SU-DHL-6 (cell line): ENCODE measurements at regions not wholly inside any gene's neighbourhood (a gene's known extent, or its start where the extent isn't known, plus 50 kb on each side); places are given as distances from the start of the nearest gene placed in this dataset.

ENCODE experiments used
- H2AFZ ChIP-seq: fragments of 200-600 bp; sonication (generic); 2 replicates; pipeline ENCODE4 v1.6.1; 2014; ENCODE audit warnings: low read depth, mild to moderate bottlenecking, moderate library complexity, mixed read lengths, antibody characterized with exemption, low read length; ENCODE audit not compliant: severe bottlenecking
- H3F3A ChIP-seq: fragments of 200-600 bp; shearing (Covaris generic); 2 replicates; pipeline ENCODE4 v1.6.0; 2016; ENCODE audit warnings: antibody characterized with exemption, mild to moderate bottlenecking; ENCODE audit not compliant: insufficient read depth
- H3K27ac ChIP-seq: fragments of 200-600 bp; sonication (generic); 2 replicates; pipeline ENCODE4 v1.5.1; 2016; ENCODE audit warnings: low read depth, mild to moderate bottlenecking, low read length, moderate library complexity, mixed read lengths
- H3K27me3 ChIP-seq: fragments of 200-600 bp; sonication (generic), shearing (Covaris generic); 2 replicates; pipeline ENCODE4 v1.6.0; 2014; ENCODE audit warnings: mild to moderate bottlenecking, low read length
- H3K36me3 ChIP-seq: fragments of 200-600 bp; sonication (generic); 2 replicates; pipeline ENCODE4 v1.6.1; 2014; ENCODE audit warnings: mild to moderate bottlenecking, low read length, mixed read lengths
- H3K4me2 ChIP-seq: fragments of 300-600, 200-600 bp; shearing (Covaris generic), sonication (generic); 2 replicates; pipeline ENCODE4 v1.6.0; 2014; ENCODE audit warnings: low read length, low read depth, mild to moderate bottlenecking; ENCODE audit not compliant: poor library complexity, severe bottlenecking
- H3K4me3 ChIP-seq: fragments of 200-600 bp; sonication (generic); 2 replicates; pipeline ENCODE4 v1.5.1; 2014; ENCODE audit warnings: antibody characterized with exemption, low read length, mild to moderate bottlenecking, mixed read lengths; ENCODE audit not compliant: insufficient read depth, poor library complexity, severe bottlenecking
- H3K79me2 ChIP-seq: fragments of 200-600 bp; sonication (generic); 2 replicates; pipeline ENCODE4 v1.6.1; 2014; ENCODE audit warnings: mild to moderate bottlenecking, low read length, moderate library complexity; ENCODE audit not compliant: insufficient read depth
- H3K9ac ChIP-seq: fragments of 200-600 bp; sonication (generic); 2 replicates; pipeline ENCODE4 v1.7.0; 2014; ENCODE audit warnings: mild to moderate bottlenecking, low read length
- H3K9me2 ChIP-seq: fragments of 200-600 bp; sonication (generic); replicated peaks from 2 replicates; pipeline ENCODE4 v1.6.1; 2014; ENCODE audit warnings: low read length; ENCODE audit not compliant: insufficient read depth
- H3K9me3 ChIP-seq: fragments of 200-600 bp; sonication (generic); 2 replicates; pipeline ENCODE4 v1.6.1; 2014; ENCODE audit warnings: low read length, mixed read lengths; ENCODE audit not compliant: insufficient read depth
- H4K20me1 ChIP-seq: fragments of 200-600 bp; sonication (generic); 2 replicates; pipeline ENCODE4 v1.6.1; 2014; ENCODE audit warnings: low read depth, mild to moderate bottlenecking, antibody characterized with exemption, low read length, moderate library complexity, mixed read lengths
- CTCF ChIP-seq: fragments of 200-600 bp; sonication (generic); IDR thresholded peaks from one replicate; pipeline ENCODE4 v1.5.1; 2017; ENCODE audit warnings: antibody characterized with exemption, mild to moderate bottlenecking, low read length, moderate library complexity; ENCODE audit not compliant: insufficient read depth, poor library complexity, severe bottlenecking
- EZH2phosphoT487 ChIP-seq: fragments of 200-600 bp; sonication (generic), shearing (Covaris generic); conservative IDR thresholded peaks from 2 replicates; pipeline ENCODE4 v1.6.1; 2018; ENCODE audit warnings: mild to moderate bottlenecking, antibody characterized with exemption, low read length, moderate library complexity, mixed read lengths

- no peak overlapping the region for H3K27ac ChIP-seq
Observed at GRCh38 chr6:113697632-113698410, 159.3 kb upstream of the MARCKS start.

GRCh38 chr6:113699239-113699638 lies 157.9 kb upstream of the MARCKS start:
- TF ChIP-seq CTCF (no peak), EZH2phosphoT487 (no peak)
- no peaks in the 10 kb centered on the region for H3K36me3 ChIP-seq
- no peak overlapping the region for H3K9ac ChIP-seq
- no peaks in the 10 kb centered on the region for H3K9me3 ChIP-seq
- H3K4me2 ChIP-seq = no peak overlapping the region
- no peak overlapping the region for H3K4me3 ChIP-seq
- H3K9me2 ChIP-seq = no peaks in the 10 kb centered on the region
- no peak overlapping the region for H3K27ac ChIP-seq
- no peaks in the 10 kb centered on the region for H4K20me1 ChIP-seq
- H3K27me3 ChIP-seq = no peaks in the 10 kb centered on the region
- H2AFZ ChIP-seq = no peak overlapping the region
- H3K79me2 ChIP-seq = no peaks in the 10 kb centered on the region
- no peaks in the 10 kb centered on the region for H3F3A ChIP-seq

More at GRCh38 chr6:113697632-113698410, 159.3 kb upstream of the MARCKS start:
- Histone ChIP-seq H2AFZ (no peak overlapping the region), H3K4me3 (no peak overlapping the region), H3K9ac (no peak overlapping the region), H4K20me1 (no peaks in the 10 kb centered on the region), H3K79me2 (no peaks in the 10 kb centered on the region), H3K4me2 (no peak overlapping the region), H3K9me2 (no peaks in the 10 kb centered on the region), H3K9me3 (no peaks in the 10 kb centered on the region), H3K36me3 (no peaks in the 10 kb centered on the region), H3K27me3 (no peaks in the 10 kb centered on the region), H3F3A (no peaks in the 10 kb centered on the region)
- TF ChIP-seq EZH2phosphoT487 (no peak), CTCF (no peak)

- TF ChIP-seq EZH2phosphoT487 (no peak), CTCF (no peak)
- H3K4me2 ChIP-seq = no peak overlapping the region
- H3K27ac ChIP-seq = no peak overlapping the region
- H3K9me2 ChIP-seq = no peaks in the 10 kb centered on the region
- H3K27me3 ChIP-seq = no peaks in the 10 kb centered on the region
- H3K36me3 ChIP-seq = no peaks in the 10 kb centered on the region
- no peak overlapping the region for H3K9ac ChIP-seq
- no peaks in the 10 kb centered on the region for H3K9me3 ChIP-seq
- no peak overlapping the region for H3K4me3 ChIP-seq
- no peak overlapping the region for H2AFZ ChIP-seq
- H3F3A ChIP-seq = no peaks in the 10 kb centered on the region
- no peaks in the 10 kb centered on the region for H3K79me2 ChIP-seq
- no peaks in the 10 kb centered on the region for H4K20me1 ChIP-seq
Observed at GRCh38 chr6:113701552-113702254, 155.4 kb upstream of the MARCKS start.
